ENCODE measurements at regions not wholly inside any gene's neighbourhood (a gene's known extent, or its start where the extent isn't known, plus 50 kb on each side); places are given as distances from the start of the nearest gene placed in this dataset.

GRCh38 chrX:127300511-127300910, 481.0 kb downstream of the PRR32 start:
- Histone ChIP-seq H3K9me3 (no peaks in the 10 kb centered on the region), H3K27ac (no peak overlapping the region), H3K4me3 (no peak overlapping the region), H3K36me3 (no peaks in the 10 kb centered on the region), H3K27me3 (ENCODE audit: low read depth) (no peaks in the 10 kb centered on the region), H3K4me1 (no peaks in the 10 kb centered on the region)
- no peak for TF ChIP-seq CTCF (IDR thresholded peaks at IDR 0.05)
- DNase-seq: no peak
- intact Hi-C loops (cut with DNase I): no loop called here
- ATAC-seq: no peak

- Histone ChIP-seq H3K4me1 (no peaks in the 10 kb centered on the region), H3K4me3 (no peak overlapping the region), H3K27ac (no peak overlapping the region), H3K9me3 (no peaks in the 10 kb centered on the region), H3K36me3 (no peaks in the 10 kb centered on the region), H3K27me3 (ENCODE audit: low read depth) (no peaks in the 10 kb centered on the region)
- intact Hi-C loops (cut with DNase I): no loop called here
- ATAC-seq (no peak), DNase-seq (no peak)
- TF ChIP-seq CTCF (IDR thresholded peaks at IDR 0.05): no peak
These were observed 483.3 kb downstream of the PRR32 start for GRCh38 chrX:127302841-127303240.

DNA sequence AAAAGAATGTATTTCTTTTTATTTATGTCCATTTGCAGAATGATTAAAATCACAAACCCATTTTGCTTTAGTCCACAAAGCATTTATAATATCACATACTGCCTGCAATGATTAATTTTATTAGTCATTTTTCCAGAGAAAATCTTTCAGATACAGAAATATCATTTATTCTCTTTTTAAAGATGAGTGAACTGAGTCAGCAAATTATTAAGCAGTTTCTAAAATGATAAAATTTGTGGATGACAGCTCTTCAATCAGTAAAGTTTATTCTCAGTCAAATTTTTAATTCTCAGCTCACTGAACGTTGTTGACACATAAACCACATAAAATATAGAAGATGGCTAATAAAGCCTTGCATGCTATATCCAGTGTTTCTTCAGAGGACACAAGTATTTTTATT, 485.5 kb downstream of the PRR32 start:
- Histone ChIP-seq H3K4me1 (no peaks in the 10 kb centered on the region), H3K27me3 (ENCODE audit: low read depth) (no peaks in the 10 kb centered on the region), H3K9me3 (no peaks in the 10 kb centered on the region), H3K36me3 (no peaks in the 10 kb centered on the region), H3K27ac (no peak overlapping the region), H3K4me3 (no peak overlapping the region)
- TF ChIP-seq CTCF (IDR thresholded peaks at IDR 0.05): no peak
- DNase-seq: no peak
- no peak for ATAC-seq
- intact Hi-C loops (cut with DNase I): no loop called here

DNA sequence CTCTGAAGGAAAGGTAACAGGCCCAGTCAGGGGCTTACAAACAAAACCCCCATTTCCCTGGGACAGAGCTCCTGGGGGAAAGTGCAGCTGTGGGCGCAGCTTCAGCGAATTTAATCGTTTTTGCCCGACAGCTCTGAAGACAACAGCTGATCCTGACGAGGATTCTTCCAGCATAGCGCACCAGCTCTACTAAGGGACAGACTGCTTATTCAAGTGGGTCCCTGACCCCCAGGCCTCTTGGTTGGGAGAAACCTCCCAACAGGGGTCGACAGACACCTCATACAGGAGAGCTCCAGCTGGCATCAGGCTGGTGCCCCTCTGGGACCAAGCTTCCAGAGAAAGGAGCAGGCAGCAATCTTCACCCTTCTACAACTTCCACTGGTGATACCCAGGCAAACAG, 486.7 kb downstream of the PRR32 start:
- no peak overlapping the region for H3K4me3 ChIP-seq
- no peaks in the 10 kb centered on the region for H3K36me3 ChIP-seq
- H3K27me3 ChIP-seq (ENCODE audit: low read depth): no peaks in the 10 kb centered on the region
- DNase-seq (no peak), ATAC-seq (no peak)
- TF ChIP-seq CTCF (IDR thresholded peaks at IDR 0.05): no peak
- no peaks in the 10 kb centered on the region for H3K4me1 ChIP-seq
- intact Hi-C loops (cut with DNase I): no loop called here
- H3K9me3 ChIP-seq: no peaks in the 10 kb centered on the region
- no peak overlapping the region for H3K27ac ChIP-seq

DNA sequence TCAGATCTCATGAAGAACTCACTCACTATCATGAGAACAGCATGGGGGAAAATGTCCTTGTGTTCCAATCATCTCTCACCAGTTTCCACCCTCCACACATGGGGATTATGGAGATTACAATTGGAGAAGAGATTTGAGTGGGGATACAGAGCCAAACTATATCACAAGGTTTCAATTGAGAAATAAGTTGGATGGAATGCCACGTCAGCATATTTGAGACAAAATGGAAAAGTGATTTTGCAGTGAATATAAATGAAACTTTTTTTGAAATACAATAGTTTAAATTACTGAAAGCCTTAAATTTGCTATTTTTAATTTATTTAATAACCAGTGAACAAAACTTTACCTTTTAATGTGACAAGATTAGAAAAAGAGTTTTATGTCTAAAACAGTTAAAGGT, 494.1 kb downstream of the PRR32 start:
- ATAC-seq: no peak
- Histone ChIP-seq H3K36me3 (no peaks in the 10 kb centered on the region), H3K9me3 (no peaks in the 10 kb centered on the region), H3K4me1 (no peaks in the 10 kb centered on the region), H3K4me3 (no peak overlapping the region), H3K27me3 (ENCODE audit: low read depth) (no peaks in the 10 kb centered on the region), H3K27ac (no peak overlapping the region)
- TF ChIP-seq CTCF (IDR thresholded peaks at IDR 0.05): no peak
- intact Hi-C loops (cut with DNase I): no loop called here
- DNase-seq: no peak

- intact Hi-C loops (cut with DNase I): no loop called here
- TF ChIP-seq CTCF (IDR thresholded peaks at IDR 0.05): no peak
- DNase-seq: no peak
- Histone ChIP-seq H3K36me3 (no peaks in the 10 kb centered on the region), H3K4me3 (no peak overlapping the region), H3K9me3 (no peaks in the 10 kb centered on the region), H3K27ac (no peak overlapping the region), H3K27me3 (ENCODE audit: low read depth) (no peaks in the 10 kb centered on the region), H3K4me1 (no peaks in the 10 kb centered on the region)
- ATAC-seq: no peak
These were observed 497.6 kb downstream of the PRR32 start for GRCh38 chrX:127317159-127317558.

Measured in lower lobe of right lung (tissue), 2 donors.